Tibial nerve (tissue), 4 donors: ENCODE measurements at regions not wholly inside any gene's neighbourhood (a gene's known extent, or its start where the extent isn't known, plus 50 kb on each side); places are given as distances from the start of the nearest gene placed in this dataset.

Source experiments
- CTCF ChIP-seq, 5 experiments: fragments of 200-600 bp in 3 of 5; fragments of 450-650 bp in 2 of 5; sonication (generic) in 3 of 5; IDR thresholded peaks; one replicate each; pipeline ENCODE4 v1.5.1; 2016 to 2019; ENCODE audit warnings: antibody characterized with exemption in 5 of 5, mild to moderate bottlenecking in 3 of 5, moderate library complexity in 2 of 5
- EP300 ChIP-seq, 2 donors: sonication (generic); formaldehyde crosslinking; IDR thresholded peaks; one replicate each; pipeline ENCODE4 v1.6.1; 2017; ENCODE audit warnings: antibody characterized with exemption in 2 of 2, mild to moderate bottlenecking in 1 of 2
- POLR2A ChIP-seq, 2 donors: fragments of 450-650 bp; IDR thresholded peaks; one replicate each; pipeline ENCODE4 v1.6.1; 2017; ENCODE audit warnings: antibody characterized with exemption in 2 of 2, mild to moderate bottlenecking in 2 of 2, moderate library complexity in 2 of 2

- TF ChIP-seq EP300 (IDR thresholded peaks at IDR 0.05) (no peak), POLR2A (IDR thresholded peaks at IDR 0.05) (no peak), CTCF (IDR thresholded peaks at IDR 0.05) (no peak)
Measured at GRCh38 chr10:6310977-6311376, 108.2 kb downstream of the PFKFB3 start.
